Activated naive CD4-positive, alpha-beta T cell treated with anti-CD3 and anti-CD28 coated beads, Interleukin-2, amount 50 U/mL, for 16 hours (primary cell): ENCODE measurements at regions not wholly inside any gene's neighbourhood (a gene's known extent, or its start where the extent isn't known, plus 50 kb on each side); places are given as distances from the start of the nearest gene placed in this dataset.

Experiments
- DNase-seq: peaks from one replicate; pipeline ENCODE4 v3.0.0-alpha.2; 2020

DNA sequence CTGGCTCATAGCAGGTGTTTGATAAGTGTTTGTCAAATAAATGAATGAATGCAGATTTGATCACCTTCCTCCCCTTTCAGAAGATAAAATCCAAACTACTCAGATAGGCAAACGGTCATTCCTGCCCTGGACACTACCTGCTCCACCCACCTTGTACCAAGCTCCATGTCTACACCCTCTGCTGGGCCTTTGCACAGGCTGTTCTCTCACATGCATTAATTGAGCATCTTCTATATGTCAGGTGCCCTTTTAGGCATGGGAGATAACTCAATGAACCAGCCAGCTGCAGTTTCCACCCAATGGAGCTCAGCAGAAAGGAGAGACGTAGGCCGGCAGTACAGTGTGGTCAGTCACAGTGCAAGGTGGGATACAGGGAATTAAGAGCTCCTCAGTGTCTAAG is 102.3 kb upstream of the CPEB4 start:
- no peak for DNase-seq

DNA sequence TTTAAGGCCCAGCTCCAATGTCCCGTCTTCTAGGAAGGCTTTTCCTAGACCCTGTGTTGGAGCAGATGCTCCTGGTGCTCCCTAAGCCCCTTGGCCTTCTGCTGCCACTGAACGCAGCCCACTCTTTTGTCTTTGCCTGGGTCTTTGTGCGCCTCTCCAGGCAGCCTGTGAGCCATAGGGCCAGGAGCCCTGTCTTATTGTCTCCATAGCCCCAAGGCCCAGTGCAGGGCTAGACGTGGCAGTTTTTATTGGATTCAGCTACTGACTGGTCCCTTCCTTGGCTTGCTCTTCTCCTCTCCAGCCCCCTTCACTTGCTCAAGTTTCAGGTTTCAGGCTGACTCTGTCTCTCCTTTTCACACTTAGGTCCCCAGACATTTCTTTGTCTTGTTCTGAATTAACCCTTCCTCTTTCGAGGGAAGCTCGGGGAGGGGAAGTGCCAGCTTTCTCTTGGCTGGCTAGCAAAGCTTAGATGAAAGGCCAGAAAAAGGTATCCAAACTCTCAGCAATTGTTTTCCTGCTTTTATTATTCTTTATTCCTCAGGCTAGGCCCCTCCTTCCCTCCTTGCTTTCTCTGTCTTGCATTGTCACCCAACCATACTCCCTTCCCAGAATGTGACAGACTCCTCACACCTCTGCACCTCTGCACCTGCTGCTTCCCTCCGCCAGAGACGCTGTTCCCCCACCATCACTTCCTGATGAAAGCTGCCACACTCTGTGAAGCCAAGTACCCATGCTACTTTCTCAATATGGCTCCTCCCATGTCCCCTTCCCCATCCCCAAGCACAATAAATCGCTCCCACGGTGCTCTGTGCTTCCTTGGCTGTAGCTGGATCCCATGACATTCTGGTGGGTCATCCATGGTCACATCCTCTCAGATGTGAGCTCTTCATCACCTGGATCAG is 101.6 kb upstream of the CPEB4 start:
- DNase-seq = no peak

DNA sequence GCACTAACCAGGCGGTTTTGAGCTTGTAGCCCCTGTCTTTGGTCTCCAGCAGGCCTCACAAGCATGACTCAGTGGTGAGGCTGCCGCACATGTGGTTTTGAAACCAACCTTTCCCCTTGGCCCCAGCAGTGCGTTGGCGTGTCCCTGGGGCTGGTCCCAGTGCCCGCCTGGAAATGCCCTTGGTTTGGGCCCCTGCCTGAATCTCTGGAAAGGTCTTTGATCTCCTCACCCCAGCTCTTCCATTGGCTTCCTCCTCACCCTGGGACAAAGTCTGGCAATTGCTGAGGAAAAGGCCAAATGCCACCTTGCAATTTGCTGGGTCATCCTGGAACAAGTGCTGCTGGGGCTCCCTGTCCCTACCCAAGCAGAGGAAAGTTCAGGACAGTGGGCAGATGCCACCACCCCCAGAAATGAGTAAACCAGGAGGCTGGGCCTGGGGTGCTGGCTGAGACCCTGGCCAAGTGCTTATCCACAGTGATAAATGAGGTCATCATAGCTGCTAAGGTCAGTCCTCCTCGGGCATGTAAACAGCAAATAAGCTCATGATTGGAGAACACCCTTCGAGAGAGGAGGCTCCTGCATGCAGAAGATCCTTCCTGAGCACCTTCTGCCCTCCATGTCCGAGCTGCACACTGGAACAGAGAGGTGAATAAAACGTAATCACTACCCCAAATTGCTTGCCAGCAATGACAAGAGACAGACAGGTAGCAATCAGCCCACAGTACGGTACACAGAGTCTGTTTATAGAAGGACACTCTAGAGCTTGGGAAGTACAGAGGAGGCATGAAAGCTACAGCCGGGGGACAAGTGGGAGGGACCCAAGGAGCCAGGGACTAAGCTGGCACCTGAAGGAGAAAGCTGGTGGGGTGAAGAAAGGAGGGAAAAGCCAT is 98.9 kb upstream of the CPEB4 start:
- DNase-seq = no peak

DNA sequence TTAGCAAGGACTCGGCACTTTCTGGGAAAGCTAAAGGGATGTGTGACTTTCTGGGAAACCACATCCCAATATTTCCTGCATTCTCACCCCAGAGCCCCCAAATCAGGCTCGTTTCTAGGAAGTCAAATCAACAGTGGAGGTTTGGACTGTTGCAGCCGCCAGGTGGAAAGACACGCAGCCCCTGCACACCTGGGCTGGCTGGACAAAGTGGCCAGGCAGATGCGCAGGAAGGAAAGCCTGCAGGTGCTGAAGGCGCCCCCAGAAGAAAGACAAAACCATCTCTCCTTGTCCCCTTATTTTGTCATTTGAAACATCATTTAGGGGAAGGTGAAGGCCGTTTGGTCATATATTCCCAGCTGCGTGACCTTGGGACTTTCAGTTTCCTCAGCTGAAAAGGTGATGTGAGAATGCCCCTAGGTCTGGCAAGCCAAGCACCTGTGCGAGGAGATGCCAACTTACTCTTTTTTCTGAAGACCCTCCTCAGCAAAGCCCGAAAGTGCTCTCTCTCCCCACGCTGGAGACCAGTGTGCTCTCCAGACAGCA is 97.9 kb upstream of the CPEB4 start:
- DNase-seq = no peak

DNA sequence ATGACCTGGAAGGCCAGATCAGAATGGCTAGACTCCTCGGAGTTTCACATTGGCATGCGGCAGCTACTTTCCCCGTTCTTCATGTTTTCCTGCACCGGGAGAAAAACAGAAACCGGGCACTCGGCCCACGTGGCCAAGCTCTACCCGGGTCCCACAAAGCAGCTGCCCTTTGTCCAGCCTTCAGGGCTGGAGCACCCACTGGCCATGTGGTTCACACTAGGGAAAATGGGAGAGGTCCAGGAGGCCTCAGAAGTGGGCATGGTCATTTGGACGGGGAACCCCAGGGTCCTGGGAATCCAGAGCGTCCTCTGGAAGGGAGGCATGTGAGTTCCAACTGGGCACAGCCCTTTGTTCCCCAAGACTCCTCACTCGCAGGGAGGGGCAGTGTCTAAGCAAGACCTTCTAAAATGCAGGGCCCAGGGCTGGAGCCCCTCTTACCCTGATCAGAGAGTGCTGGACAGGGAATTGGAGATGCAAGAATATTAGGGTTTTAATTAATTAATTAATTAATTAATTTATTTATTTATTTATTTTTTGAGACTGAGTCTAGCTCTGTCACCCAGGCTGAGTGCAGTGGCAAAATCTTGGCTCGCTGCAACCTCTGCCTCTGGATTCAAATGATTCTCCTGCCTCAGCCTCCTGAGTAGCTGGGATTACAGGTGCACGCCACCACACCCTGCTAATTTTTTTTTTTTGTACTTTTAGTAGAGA is 97.2 kb upstream of the CPEB4 start:
- no peak for DNase-seq

DNA sequence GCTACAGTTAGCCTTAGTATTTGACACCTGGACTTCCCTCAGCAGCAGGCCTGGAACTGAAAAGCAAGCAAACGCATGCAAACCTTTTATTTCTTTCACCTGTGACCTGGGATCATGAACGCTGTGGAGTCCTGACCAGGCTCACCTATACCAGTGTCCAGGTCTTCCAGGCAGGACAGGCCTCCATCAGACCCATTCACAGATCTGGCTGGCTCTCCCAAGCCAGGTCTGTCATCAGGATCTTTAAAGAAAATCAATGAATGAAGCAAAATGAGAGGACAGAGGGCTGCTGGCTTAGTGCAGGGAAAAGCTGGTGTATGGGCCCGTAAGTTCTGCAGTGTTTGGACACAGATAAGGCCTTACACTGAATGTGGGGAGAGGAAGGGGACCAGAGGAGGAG is 96.3 kb upstream of the CPEB4 start:
- no peak for DNase-seq

DNA sequence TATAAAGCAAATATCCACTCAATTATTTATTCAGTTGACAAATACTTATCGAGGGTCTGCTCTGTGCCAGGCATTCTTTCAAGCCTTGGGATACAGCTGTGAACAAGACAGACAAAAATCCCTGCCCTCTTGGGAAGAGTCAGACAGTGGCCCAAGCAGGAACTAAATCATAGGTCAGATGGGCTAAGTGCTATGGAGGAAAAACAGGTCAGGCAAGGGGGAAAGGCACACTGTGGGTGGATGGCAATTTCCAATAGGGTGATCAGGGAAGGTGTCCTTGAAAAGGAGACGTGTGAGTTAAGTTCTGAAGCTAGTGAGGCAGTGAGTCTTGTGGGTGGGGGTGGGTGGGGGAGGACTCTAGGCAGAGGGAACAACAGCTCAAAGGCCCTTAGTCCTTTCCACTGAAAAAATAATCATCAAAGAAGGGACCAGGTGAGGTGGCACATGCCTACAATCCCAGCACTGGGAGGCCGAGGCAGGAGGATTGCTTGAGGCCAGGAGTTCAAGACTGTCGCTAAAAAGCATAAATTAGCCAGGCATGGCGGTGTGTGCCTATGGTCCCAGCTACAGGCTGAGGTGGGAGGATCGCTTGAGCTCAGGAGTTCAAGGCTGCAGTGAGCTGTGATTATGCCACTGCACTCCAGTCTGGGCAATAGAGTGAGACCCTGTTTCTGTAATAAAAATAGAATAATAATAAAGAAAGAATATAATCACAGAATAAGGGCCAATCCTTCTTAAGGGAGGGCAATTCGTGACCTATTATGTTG is 95.2 kb upstream of the CPEB4 start:
- DNase-seq = no peak

DNA sequence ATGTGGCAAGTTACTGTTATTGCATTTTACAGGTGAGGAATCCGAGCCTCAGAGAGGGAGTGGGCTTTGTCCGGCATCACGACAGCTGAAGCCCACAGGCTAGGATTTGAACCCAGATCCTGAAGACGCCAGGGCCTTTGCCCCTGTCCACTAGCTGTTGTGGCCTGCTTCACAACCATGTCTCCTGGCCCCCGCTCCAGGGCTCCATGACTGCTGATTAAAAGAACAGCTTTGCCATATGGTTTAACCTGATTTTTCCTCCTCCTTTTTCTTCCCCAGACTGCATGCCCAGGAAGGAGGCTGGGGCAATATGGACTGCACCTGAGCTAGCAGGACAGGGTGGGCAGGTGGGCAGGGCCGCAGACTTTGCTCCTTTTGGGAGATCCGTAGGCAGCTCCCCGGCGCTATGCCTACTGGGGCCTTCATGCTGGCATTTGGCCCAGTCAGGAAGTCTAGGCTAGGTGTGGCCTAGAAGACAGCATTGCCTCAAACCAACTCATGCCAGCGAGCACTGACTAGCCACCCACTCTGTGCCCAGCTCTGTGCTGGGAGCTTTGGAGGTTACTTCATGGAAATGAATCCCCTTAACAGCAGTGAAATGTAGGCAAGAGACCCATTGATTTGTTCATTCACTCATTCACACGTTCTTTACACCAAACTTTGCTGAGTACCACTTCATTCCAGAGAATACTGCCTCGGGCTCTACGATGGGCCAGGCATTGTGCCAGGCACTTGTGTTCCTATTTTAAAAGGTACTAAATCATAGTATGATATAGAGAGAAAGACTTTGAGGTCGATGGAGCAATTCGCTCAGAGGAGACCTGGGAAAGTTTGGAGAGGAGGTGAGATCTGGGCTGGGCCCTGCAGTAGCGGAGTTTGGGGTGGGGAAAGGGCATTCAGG is 94.3 kb upstream of the CPEB4 start:
- no peak for DNase-seq

DNA sequence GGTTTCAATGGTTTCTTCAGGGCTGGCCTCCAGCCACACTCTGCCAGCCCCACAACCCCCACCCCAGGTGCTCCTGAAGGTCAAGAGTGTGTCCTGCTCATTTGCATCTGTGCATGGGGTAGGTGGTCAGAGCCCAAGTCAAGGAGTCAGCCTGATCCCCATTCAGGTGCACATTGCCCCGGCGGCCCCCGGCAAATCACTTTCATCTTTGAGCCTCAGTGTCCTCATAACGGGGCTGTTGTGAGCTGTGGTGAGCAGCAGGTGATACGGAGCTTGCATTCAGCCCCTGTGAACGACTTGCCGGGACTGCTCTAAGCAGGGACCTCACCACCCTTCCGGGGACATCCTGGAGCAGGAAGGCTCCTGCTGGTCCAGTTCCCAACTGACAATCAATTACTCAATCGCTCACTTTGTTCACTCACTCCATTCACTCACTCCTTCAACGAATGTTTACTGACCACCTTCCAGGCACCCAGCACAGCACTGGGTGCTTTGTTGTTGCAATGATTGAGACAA is 93.2 kb upstream of the CPEB4 start:
- DNase-seq = no peak

DNA sequence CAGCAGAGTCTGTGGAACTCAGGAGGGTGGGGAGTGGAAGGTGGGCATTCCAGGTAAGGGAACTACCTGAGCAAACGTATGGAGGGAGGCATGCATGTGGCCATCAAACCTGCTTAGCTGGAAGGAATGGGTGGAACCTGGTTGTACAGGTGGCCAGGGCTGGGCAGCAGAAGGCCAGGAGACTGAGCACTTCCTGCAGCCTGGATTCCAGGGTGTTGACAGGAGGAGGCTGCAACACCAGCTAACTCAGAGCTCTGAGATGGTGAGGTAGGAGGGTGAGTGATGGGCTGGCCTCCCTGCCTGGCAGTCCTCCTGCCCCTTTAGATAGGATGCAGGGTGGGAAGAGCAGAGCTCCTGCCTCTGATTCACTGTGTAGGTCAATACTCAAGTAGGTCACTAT is 92.5 kb upstream of the CPEB4 start:
- no peak for DNase-seq

DNA sequence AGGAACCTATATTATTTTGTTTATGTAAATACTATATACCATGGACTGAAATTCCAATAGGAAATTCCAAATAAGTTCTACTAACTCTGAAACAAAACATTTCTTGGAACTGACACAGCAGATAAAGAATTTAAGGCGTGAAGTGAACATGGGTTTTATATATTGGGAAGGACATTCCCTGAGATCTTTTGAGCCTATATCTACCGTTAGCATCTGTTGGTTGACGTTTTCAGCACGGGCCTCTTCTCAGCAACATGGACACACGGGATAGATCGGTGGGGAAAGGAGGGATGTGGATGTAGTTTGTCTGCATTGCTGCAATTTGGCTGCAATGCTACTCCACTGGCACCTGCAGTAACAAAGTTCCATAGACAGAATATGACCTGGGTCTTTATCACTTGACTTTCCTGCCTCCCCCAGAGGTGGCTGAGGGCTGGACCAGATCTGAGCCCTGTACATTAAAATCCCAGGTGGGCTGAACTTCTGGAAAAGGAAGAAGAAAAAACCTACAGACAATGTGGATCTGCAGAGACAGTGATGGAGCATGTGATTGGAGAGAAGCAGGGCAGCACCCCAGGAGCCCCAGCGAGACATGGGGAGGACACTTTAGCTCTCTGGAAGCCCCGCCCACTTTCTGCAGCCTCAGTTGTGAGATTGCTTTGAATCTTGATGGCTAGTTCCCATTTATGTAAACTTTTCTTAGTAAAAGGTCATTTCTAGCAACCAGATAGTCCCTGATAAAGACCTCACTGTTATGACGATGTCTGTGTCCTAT is 91.2 kb upstream of the CPEB4 start:
- no peak for DNase-seq

DNA sequence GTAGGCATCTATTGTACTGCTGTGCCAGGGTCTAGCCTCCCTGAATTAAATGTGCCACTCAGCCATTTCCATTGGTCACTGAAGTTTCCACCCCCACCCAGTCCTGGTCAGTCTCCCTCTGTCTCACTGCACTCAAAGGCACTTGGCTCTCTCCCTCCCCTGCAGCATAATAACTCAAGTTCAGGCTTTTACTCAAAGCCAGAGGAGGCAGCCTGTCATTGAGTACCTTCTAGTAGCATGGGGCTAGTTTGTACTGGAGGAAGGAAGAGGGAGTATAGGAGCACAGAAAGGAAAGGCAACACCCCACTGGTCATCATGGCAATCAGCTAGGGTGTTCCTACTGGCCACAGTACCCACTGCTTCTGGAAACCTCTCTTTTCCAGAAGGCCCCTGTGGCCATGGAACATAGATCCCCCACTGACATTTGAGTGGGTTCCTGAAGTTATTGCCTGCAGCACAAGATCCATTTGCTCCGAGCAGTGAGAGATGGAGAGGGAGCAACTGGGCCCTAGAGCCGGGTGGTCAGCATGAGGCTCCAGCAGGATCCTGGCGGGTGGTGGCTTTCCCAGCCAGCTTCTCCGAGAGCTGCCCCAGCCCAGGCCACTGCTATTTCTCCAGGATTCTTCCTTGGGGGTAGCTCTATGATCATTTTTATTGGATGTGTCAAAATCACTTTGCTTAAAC is 89.9 kb upstream of the CPEB4 start:
- no peak for DNase-seq

DNA sequence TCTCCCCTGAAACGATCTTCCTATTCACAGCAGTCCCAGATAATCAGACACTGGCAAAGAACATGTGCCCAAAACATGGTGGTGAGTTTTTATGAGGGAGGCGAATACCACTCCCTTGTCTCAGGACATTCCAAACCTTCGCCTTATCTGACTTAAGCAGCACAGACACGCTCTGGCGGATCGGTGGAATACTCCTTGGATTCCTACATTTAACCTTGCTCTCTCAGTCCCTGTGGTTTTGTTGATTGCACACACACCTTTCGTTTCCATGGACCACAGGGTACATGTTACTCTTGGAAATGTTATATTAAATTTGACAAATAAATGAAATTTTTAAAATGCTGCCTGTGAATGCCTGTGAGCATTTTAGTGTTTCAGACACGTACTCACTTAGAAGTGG is 87.8 kb upstream of the CPEB4 start:
- no peak for DNase-seq

DNA sequence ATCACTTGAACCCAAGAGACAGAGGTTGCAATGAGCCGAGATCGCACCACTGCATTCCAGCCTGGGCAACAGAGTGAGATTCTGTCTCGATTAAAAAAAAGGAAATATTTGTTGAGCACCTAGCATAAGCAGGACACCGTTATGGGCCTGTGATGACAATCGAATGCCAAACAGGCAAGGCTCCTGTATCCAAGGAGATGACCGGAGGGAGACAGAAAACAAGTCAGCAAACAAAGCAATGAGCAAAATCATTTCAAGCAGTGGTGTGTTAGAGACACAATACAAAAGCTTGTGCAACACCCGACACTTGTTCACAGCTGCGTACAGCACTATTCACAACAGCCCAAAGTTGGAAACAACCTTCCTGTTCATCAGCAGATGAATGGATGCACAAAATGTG is 87.1 kb upstream of the CPEB4 start:
- DNase-seq = no peak

DNA sequence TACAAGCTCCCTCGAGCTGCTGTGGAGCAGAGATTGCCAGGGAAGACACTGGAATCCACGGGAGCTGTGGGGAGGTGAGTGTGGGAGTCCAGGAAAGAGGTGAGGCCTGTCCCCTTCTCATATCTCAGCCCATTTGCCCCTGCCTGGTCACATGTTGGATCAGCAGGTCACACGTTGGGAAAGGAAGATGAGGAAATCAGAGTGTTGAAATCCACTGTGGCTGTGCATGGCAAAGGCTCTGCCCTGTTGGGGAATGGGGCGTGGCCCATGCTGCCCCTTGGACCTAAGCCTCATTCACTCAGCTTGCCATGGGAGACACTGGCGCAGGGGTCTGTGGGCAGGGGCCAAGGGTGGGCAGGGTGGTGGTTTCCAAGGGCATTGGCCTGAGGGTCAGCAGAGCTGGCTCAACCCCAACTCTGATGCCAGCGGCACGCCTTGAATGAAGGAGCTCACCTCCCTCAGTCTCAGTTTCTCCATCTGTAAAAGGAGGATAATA is 85.4 kb upstream of the CPEB4 start:
- DNase-seq = no peak

DNA sequence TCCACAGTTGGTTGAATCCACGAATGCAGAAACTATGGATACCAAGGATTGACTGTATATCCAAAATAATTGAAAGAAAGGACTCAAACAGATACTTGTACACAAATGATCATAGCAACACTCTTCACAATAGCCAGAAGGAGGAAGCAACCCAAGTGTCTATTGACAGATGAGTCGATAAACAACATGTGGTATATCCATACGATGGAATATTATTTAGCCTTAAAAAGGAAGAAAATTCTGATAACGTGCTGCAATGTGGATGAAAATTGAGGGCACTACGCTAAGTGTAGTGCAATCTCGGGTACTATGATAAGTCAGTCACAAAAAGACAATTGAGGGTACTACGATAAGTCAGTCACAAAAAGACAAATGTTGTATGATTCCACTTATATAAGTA is 83.6 kb upstream of the CPEB4 start:
- no peak for DNase-seq

DNA sequence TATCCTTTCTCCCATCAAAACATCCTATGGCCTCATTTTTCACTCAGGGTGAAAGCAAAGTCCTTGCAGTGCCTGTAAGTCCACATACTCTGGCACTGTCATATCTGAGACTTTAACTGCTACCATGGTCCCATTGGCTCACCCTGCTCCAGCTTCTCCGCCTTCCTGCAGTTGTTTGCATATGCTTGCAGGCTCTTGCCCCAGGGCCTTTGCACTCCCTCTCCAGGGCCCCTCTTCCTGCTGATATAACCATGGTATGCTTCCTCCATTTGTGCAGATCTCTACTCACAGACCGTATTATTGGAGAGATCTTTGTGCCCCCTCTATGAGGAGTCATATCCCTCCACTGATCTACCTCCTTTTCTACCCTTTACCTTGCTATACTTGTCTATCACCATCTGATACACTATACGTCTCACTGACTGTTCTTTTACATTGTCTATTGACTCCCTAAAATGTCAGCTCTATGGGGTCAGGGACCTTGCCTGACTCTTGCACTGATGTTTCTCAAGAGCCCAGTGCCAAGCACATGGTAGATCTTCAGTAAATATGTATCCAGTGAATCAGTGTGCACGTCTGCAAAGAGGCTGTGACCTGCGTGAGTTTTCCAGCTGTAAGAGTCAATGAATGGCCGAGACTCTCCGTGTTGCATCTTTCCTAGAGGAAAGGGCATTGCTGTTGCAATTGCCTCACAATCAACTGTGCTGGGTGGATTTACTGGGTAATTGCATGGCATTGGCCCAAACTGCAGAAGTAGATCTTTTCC is 81.7 kb upstream of the CPEB4 start:
- no peak for DNase-seq

DNA sequence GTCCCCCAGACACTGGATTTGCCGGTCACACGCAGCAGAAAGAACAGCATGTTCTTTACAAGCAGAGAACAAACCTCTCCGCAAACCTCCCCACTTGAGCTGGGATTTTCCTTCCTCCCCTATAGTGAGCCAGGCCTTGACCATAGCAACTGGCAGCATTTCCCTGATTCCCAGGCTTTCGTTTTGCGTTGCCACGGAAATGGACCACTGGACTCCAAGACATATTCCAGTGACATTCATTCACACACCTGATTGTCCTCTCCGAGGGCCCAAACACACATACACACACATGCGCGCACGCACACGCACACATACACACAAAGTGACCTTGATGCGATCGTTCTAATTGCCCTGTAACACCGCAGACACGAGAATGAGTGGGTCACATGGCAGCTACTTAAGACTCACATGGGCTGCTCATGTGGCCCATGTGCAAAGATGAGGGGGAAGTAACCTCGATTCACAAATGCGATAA is 80.9 kb upstream of the CPEB4 start:
- DNase-seq = no peak
